Osteoblast (primary cell): ENCODE measurements at regions not wholly inside any gene's neighbourhood (a gene's known extent, or its start where the extent isn't known, plus 50 kb on each side); places are given as distances from the start of the nearest gene placed in this dataset.

Experiments
- DNase-seq: peaks from one replicate; pipeline ENCODE4 v3.0.0; 2011; ENCODE audit warnings: low spot score, mixed read lengths; ENCODE audit not compliant: insufficient read length; ENCODE audit errors: missing footprints
- H2AFZ ChIP-seq: 2 replicates; pipeline ENCODE4 v1.6.0; 2011; ENCODE audit warnings: mild to moderate bottlenecking, low read length
- H3K27ac ChIP-seq: 2 replicates; pipeline ENCODE4 v1.5.1; 2011; ENCODE audit warnings: mild to moderate bottlenecking, low read depth, low read length, moderate library complexity
- H3K27me3 ChIP-seq: 2 replicates; pipeline ENCODE4 v1.6.0; 2012; ENCODE audit warnings: mild to moderate bottlenecking, control low read depth, inconsistent platforms, low read length, moderate library complexity; ENCODE audit not compliant: insufficient read depth
- H3K36me3 ChIP-seq: 2 replicates; pipeline ENCODE4 v1.5.1; 2011; ENCODE audit warnings: mild to moderate bottlenecking, low read length, control low read depth, moderate library complexity; ENCODE audit not compliant: insufficient read depth
- H3K4me1 ChIP-seq: 2 replicates; pipeline ENCODE4 v1.5.1; 2011; ENCODE audit warnings: mild to moderate bottlenecking, low read length, control low read depth, moderate library complexity; ENCODE audit not compliant: insufficient read depth
- H3K4me2 ChIP-seq: 2 replicates; pipeline ENCODE4 v1.6.0; 2011; ENCODE audit warnings: mild to moderate bottlenecking, low read length; ENCODE audit not compliant: insufficient read depth
- H3K4me3 ChIP-seq: fragments of 200-600 bp; sonication (generic); 3 replicates; pipeline ENCODE4 v1.5.1; 2012; ENCODE audit warnings: mild to moderate bottlenecking, low read length, inconsistent platforms; ENCODE audit not compliant: insufficient read depth
- H3K79me2 ChIP-seq: 2 replicates; pipeline ENCODE4 v1.6.0; 2012; ENCODE audit warnings: mild to moderate bottlenecking, low read length, control low read depth, inconsistent platforms; ENCODE audit not compliant: insufficient read depth
- H3K9me3 ChIP-seq: 2 replicates; pipeline ENCODE4 v1.5.1; 2011; ENCODE audit warnings: low read depth, low read length, control low read depth
- H4K20me1 ChIP-seq: 2 replicates; pipeline ENCODE4 v1.6.0; 2012; ENCODE audit warnings: mild to moderate bottlenecking, low read length, control low read depth; ENCODE audit not compliant: insufficient read depth
- CTCF ChIP-seq: IDR thresholded peaks from 2 replicates; pipeline ENCODE4 v1.5.1; 2011; ENCODE audit warnings: mild to moderate bottlenecking, low read depth, low read length, moderate library complexity; ENCODE audit errors: extremely low read depth

- no peak overlapping the region for H3K4me3 ChIP-seq
- no peak overlapping the region for H3K27ac ChIP-seq
- no peak overlapping the region for H2AFZ ChIP-seq
- H3K27me3 ChIP-seq, result no peaks in the 10 kb centered on the region
- H3K4me1 ChIP-seq, result peaks cover 16% of the 10 kb centered on the region
- no peaks in the 10 kb centered on the region for H4K20me1 ChIP-seq
- TF ChIP-seq CTCF, result no peak
- H3K36me3 ChIP-seq, result no peaks in the 10 kb centered on the region
- H3K79me2 ChIP-seq, result no peaks in the 10 kb centered on the region
- DNase-seq, result no peak
- H3K9me3 ChIP-seq, result no peaks in the 10 kb centered on the region
- no peak overlapping the region for H3K4me2 ChIP-seq
These were observed 376.3 kb upstream of the ACTBL2 start for GRCh38 chr5:57858905-57859304.

GRCh38 chr5:57857696-57858095 lies 375.1 kb upstream of the ACTBL2 start:
- TF ChIP-seq CTCF, result no peak
- Histone ChIP-seq H3K27me3 (no peaks in the 10 kb centered on the region), H3K4me3 (no peak overlapping the region), H4K20me1 (no peaks in the 10 kb centered on the region), H3K36me3 (no peaks in the 10 kb centered on the region), H3K4me2 (no peak overlapping the region), H3K4me1 (peaks cover 4% of the 10 kb centered on the region), H3K79me2 (no peaks in the 10 kb centered on the region), H3K9me3 (no peaks in the 10 kb centered on the region), H2AFZ (no peak overlapping the region), H3K27ac (no peak overlapping the region)
- no peak for DNase-seq

GRCh38 chr5:57855831-57856230 lies 373.2 kb upstream of the ACTBL2 start:
- DNase-seq, result no peak
- no peaks in the 10 kb centered on the region for H3K9me3 ChIP-seq
- H3K4me2 ChIP-seq, result no peak overlapping the region
- no peak overlapping the region for H3K4me3 ChIP-seq
- no peak overlapping the region for H2AFZ ChIP-seq
- no peaks in the 10 kb centered on the region for H3K79me2 ChIP-seq
- H3K4me1 ChIP-seq, result no peaks in the 10 kb centered on the region
- no peak overlapping the region for H3K27ac ChIP-seq
- H3K36me3 ChIP-seq, result no peaks in the 10 kb centered on the region
- no peak for TF ChIP-seq CTCF
- H3K27me3 ChIP-seq, result no peaks in the 10 kb centered on the region
- no peaks in the 10 kb centered on the region for H4K20me1 ChIP-seq

GRCh38 chr5:57853929-57854697 lies 371.5 kb upstream of the ACTBL2 start:
- Histone ChIP-seq H2AFZ (no peak overlapping the region), H3K27me3 (no peaks in the 10 kb centered on the region), H3K27ac (no peak overlapping the region), H3K4me3 (no peak overlapping the region), H3K9me3 (no peaks in the 10 kb centered on the region), H3K36me3 (no peaks in the 10 kb centered on the region), H3K4me1 (no peaks in the 10 kb centered on the region), H3K79me2 (no peaks in the 10 kb centered on the region), H3K4me2 (no peak overlapping the region), H4K20me1 (no peaks in the 10 kb centered on the region)
- DNase-seq, result no peak
- TF ChIP-seq CTCF, result no peak
